GM21526 (cell line): ENCODE measurements at regions not wholly inside any gene's neighbourhood (a gene's known extent, or its start where the extent isn't known, plus 50 kb on each side); places are given as distances from the start of the nearest gene placed in this dataset.
"Not testable (repeated sequence)": the region's sequence is repeated elsewhere in the genome, so short reads cannot be mapped to it uniquely, and the experiment has no call there.

Experiments
- ATAC-seq: cut with Tn5 transposase; IDR thresholded peaks from one replicate; pipeline ENCODE4 v1.9.1; 2021; ENCODE audit warnings: moderate library complexity; ENCODE audit not compliant: unreplicated experiment, low FRiP score

- no peak for ATAC-seq
Measured at GRCh38 chr5:17951392-17952169, 317.3 kb downstream of the TAF11L14 start.

- ATAC-seq, result no peak
Measured at GRCh38 chr5:17952231-17952630, 318.0 kb downstream of the TAF11L14 start.

- no peak for ATAC-seq
Measured at GRCh38 chr5:17964067-17964466, 329.8 kb downstream of the TAF11L14 start.

GRCh38 chr5:17966640-17967402 is 332.6 kb downstream of the TAF11L14 start:
- no peak for ATAC-seq

GRCh38 chr5:17976404-17976803 is 342.1 kb downstream of the TAF11L14 start:
- no peak for ATAC-seq

- ATAC-seq, result no peak
Measured at GRCh38 chr5:17978954-17979353, 344.7 kb downstream of the TAF11L14 start.

GRCh38 chr5:17982626-17983025 is 348.4 kb downstream of the TAF11L14 start:
- not testable (repeated sequence) for ATAC-seq

- ATAC-seq, result no peak
Measured at GRCh38 chr5:17989036-17989435, 354.8 kb downstream of the TAF11L14 start.

- ATAC-seq, result no peak
Measured at GRCh38 chr5:17989567-17990563, 355.6 kb downstream of the TAF11L14 start.

- no peak for ATAC-seq
Measured at GRCh38 chr5:17991775-17992174, 357.5 kb downstream of the TAF11L14 start.

- ATAC-seq, result no peak
Measured at GRCh38 chr5:17992291-17992690, 358.0 kb downstream of the TAF11L14 start.

- no peak for ATAC-seq
Measured at GRCh38 chr5:17995997-17996396, 361.7 kb downstream of the TAF11L14 start.

GRCh38 chr5:17999858-18000257 is 365.6 kb downstream of the TAF11L14 start:
- ATAC-seq, result no peak

GRCh38 chr5:18000744-18001143 is 366.5 kb downstream of the TAF11L14 start:
- no peak for ATAC-seq

- no peak for ATAC-seq
Measured at GRCh38 chr5:18003312-18003711, 369.1 kb downstream of the TAF11L14 start.

GRCh38 chr5:18003784-18004183 is 369.5 kb downstream of the TAF11L14 start:
- no peak for ATAC-seq

- not testable (repeated sequence) for ATAC-seq
Measured at GRCh38 chr5:18006235-18006634, 372.0 kb downstream of the TAF11L14 start.

GRCh38 chr5:18008940-18009339 is 374.7 kb downstream of the TAF11L14 start:
- no peak for ATAC-seq

- no peak for ATAC-seq
Measured at GRCh38 chr5:18010053-18010452, 375.8 kb downstream of the TAF11L14 start.

GRCh38 chr5:18018472-18018871 is 384.2 kb downstream of the TAF11L14 start:
- no peak for ATAC-seq

- ATAC-seq, result no peak
Measured at GRCh38 chr5:18023275-18023674, 389.0 kb downstream of the TAF11L14 start.
